ENCODE measurements at regions not wholly inside any gene's neighbourhood (a gene's known extent, or its start where the extent isn't known, plus 50 kb on each side); places are given as distances from the start of the nearest gene placed in this dataset.

- Mint-ChIP-seq H3K9me3 (peaks cover 8% of the 10 kb centered on the region), H3K4me1 (no peaks in the 10 kb centered on the region), H3K27ac (no peak overlapping the region), H3K4me3 (no peak overlapping the region), H3K36me3 (no peaks in the 10 kb centered on the region), H3K27me3 (no peaks in the 10 kb centered on the region)
- DNase-seq, result no peak
- CTCF ChIA-PET, result no interaction called here
Observed at GRCh38 chr2:79383681-79384080, 129.2 kb upstream of the CTNNA2 start.

GRCh38 chr2:79375817-79376216, 137.0 kb upstream of the CTNNA2 start:
- Mint-ChIP-seq H3K27ac (no peak overlapping the region), H3K4me1 (no peaks in the 10 kb centered on the region), H3K36me3 (no peaks in the 10 kb centered on the region), H3K4me3 (no peak overlapping the region), H3K9me3 (peaks cover 13% of the 10 kb centered on the region), H3K27me3 (no peaks in the 10 kb centered on the region)
- CTCF ChIA-PET, result no interaction called here
- DNase-seq, result no peak

GRCh38 chr2:79373358-79374130, 139.3 kb upstream of the CTNNA2 start:
- peaks cover 18% of the 10 kb centered on the region for H3K9me3 Mint-ChIP-seq
- H3K4me1 Mint-ChIP-seq, result no peaks in the 10 kb centered on the region
- DNase-seq, result no peak
- no peaks in the 10 kb centered on the region for H3K36me3 Mint-ChIP-seq
- no peak overlapping the region for H3K27ac Mint-ChIP-seq
- H3K4me3 Mint-ChIP-seq, result no peak overlapping the region
- H3K27me3 Mint-ChIP-seq, result no peaks in the 10 kb centered on the region
- CTCF ChIA-PET, result no interaction called here

GRCh38 chr2:79370976-79371538, 141.8 kb upstream of the CTNNA2 start:
- Mint-ChIP-seq H3K4me1 (no peaks in the 10 kb centered on the region), H3K27me3 (no peaks in the 10 kb centered on the region), H3K4me3 (no peak overlapping the region), H3K9me3 (peaks cover 14% of the 10 kb centered on the region), H3K36me3 (no peaks in the 10 kb centered on the region), H3K27ac (no peak overlapping the region)
- CTCF ChIA-PET, result no interaction called here
- DNase-seq, result no peak

GRCh38 chr2:79369127-79369526, 143.7 kb upstream of the CTNNA2 start:
- H3K9me3 Mint-ChIP-seq, result peaks cover 11% of the 10 kb centered on the region
- no peaks in the 10 kb centered on the region for H3K36me3 Mint-ChIP-seq
- no peak for DNase-seq
- H3K4me3 Mint-ChIP-seq, result no peak overlapping the region
- CTCF ChIA-PET, result no interaction called here
- H3K27ac Mint-ChIP-seq, result no peak overlapping the region
- H3K27me3 Mint-ChIP-seq, result no peaks in the 10 kb centered on the region
- no peaks in the 10 kb centered on the region for H3K4me1 Mint-ChIP-seq

- Mint-ChIP-seq H3K36me3 (no peaks in the 10 kb centered on the region), H3K4me3 (no peak overlapping the region), H3K9me3 (peaks cover 11% of the 10 kb centered on the region), H3K27ac (no peak overlapping the region), H3K4me1 (no peaks in the 10 kb centered on the region), H3K27me3 (no peaks in the 10 kb centered on the region)
- DNase-seq, result no peak
- CTCF ChIA-PET, result no interaction called here
Observed at GRCh38 chr2:79368116-79368630, 144.7 kb upstream of the CTNNA2 start.

- H3K4me1 Mint-ChIP-seq, result no peaks in the 10 kb centered on the region
- H3K36me3 Mint-ChIP-seq, result no peaks in the 10 kb centered on the region
- H3K4me3 Mint-ChIP-seq, result no peak overlapping the region
- CTCF ChIA-PET, result no interaction called here
- H3K27ac Mint-ChIP-seq, result no peak overlapping the region
- DNase-seq, result no peak
- peaks cover 6% of the 10 kb centered on the region for H3K9me3 Mint-ChIP-seq
- H3K27me3 Mint-ChIP-seq, result no peaks in the 10 kb centered on the region
Observed at GRCh38 chr2:79359419-79359818, 153.4 kb upstream of the CTNNA2 start.

- DNase-seq, result no peak
- CTCF ChIA-PET, result no interaction called here
- peaks cover 11% of the 10 kb centered on the region for H3K9me3 Mint-ChIP-seq
- no peaks in the 10 kb centered on the region for H3K27me3 Mint-ChIP-seq
- H3K4me1 Mint-ChIP-seq, result no peaks in the 10 kb centered on the region
- H3K4me3 Mint-ChIP-seq, result no peak overlapping the region
- no peaks in the 10 kb centered on the region for H3K36me3 Mint-ChIP-seq
- H3K27ac Mint-ChIP-seq, result no peak overlapping the region
Observed at GRCh38 chr2:79355569-79355968, 157.3 kb upstream of the CTNNA2 start.

GRCh38 chr2:79327460-79327859, 167.9 kb upstream of the REG3A start:
- DNase-seq, result no peak
- Mint-ChIP-seq H3K27ac (no peak overlapping the region), H3K27me3 (no peaks in the 10 kb centered on the region), H3K9me3 (peaks cover 17% of the 10 kb centered on the region), H3K4me1 (no peaks in the 10 kb centered on the region), H3K36me3 (no peaks in the 10 kb centered on the region), H3K4me3 (no peak overlapping the region)
- CTCF ChIA-PET, result no interaction called here

- Mint-ChIP-seq H3K27ac (no peak overlapping the region), H3K36me3 (no peaks in the 10 kb centered on the region), H3K4me1 (no peaks in the 10 kb centered on the region), H3K4me3 (no peak overlapping the region), H3K27me3 (no peaks in the 10 kb centered on the region), H3K9me3 (peaks cover 3% of the 10 kb centered on the region)
- DNase-seq, result no peak
- CTCF ChIA-PET, result no interaction called here
Observed at GRCh38 chr2:79320871-79321270, 161.3 kb upstream of the REG3A start.

- H3K36me3 Mint-ChIP-seq, result no peaks in the 10 kb centered on the region
- no peaks in the 10 kb centered on the region for H3K9me3 Mint-ChIP-seq
- H3K27me3 Mint-ChIP-seq, result no peaks in the 10 kb centered on the region
- CTCF ChIA-PET, result no interaction called here
- no peak overlapping the region for H3K4me3 Mint-ChIP-seq
- H3K4me1 Mint-ChIP-seq, result no peaks in the 10 kb centered on the region
- no peak overlapping the region for H3K27ac Mint-ChIP-seq
- DNase-seq, result no peak
Observed at GRCh38 chr2:79294994-79295393, 135.4 kb upstream of the REG3A start.

GRCh38 chr2:79292958-79293315, 133.4 kb upstream of the REG3A start:
- Mint-ChIP-seq H3K27ac (no peak overlapping the region), H3K27me3 (no peaks in the 10 kb centered on the region), H3K9me3 (peaks cover 11% of the 10 kb centered on the region), H3K36me3 (no peaks in the 10 kb centered on the region), H3K4me1 (no peaks in the 10 kb centered on the region), H3K4me3 (no peak overlapping the region)
- CTCF ChIA-PET, result no interaction called here
- DNase-seq, result no peak

- Mint-ChIP-seq H3K27me3 (no peaks in the 10 kb centered on the region), H3K36me3 (no peaks in the 10 kb centered on the region), H3K4me3 (no peak overlapping the region), H3K27ac (no peak overlapping the region), H3K4me1 (no peaks in the 10 kb centered on the region), H3K9me3 (peaks cover 12% of the 10 kb centered on the region)
- DNase-seq, result no peak
- CTCF ChIA-PET, result no interaction called here
Observed at GRCh38 chr2:79292239-79292957, 132.8 kb upstream of the REG3A start.

- Mint-ChIP-seq H3K27me3 (no peaks in the 10 kb centered on the region), H3K4me1 (no peaks in the 10 kb centered on the region), H3K27ac (no peak overlapping the region), H3K9me3 (peaks cover 6% of the 10 kb centered on the region), H3K36me3 (no peaks in the 10 kb centered on the region), H3K4me3 (no peak overlapping the region)
- CTCF ChIA-PET, result no interaction called here
- no peak for DNase-seq
Observed at GRCh38 chr2:79275863-79276262, 116.3 kb upstream of the REG3A start.

GRCh38 chr2:79275197-79275596, 115.6 kb upstream of the REG3A start:
- CTCF ChIA-PET, result no interaction called here
- DNase-seq, result no peak
- Mint-ChIP-seq H3K27ac (no peak overlapping the region), H3K27me3 (no peaks in the 10 kb centered on the region), H3K9me3 (peaks cover 8% of the 10 kb centered on the region), H3K36me3 (no peaks in the 10 kb centered on the region), H3K4me3 (no peak overlapping the region), H3K4me1 (no peaks in the 10 kb centered on the region)

Data from activated naive CD4-positive, alpha-beta T cell treated with anti-CD3 and anti-CD28 coated beads, Interleukin-2, amount 10 ng/mL, durations not matched to agents 7 days and 5 days (primary cell).